ENCODE measurements at regions not wholly inside any gene's neighbourhood (a gene's known extent, or its start where the extent isn't known, plus 50 kb on each side); places are given as distances from the start of the nearest gene placed in this dataset.

DNA sequence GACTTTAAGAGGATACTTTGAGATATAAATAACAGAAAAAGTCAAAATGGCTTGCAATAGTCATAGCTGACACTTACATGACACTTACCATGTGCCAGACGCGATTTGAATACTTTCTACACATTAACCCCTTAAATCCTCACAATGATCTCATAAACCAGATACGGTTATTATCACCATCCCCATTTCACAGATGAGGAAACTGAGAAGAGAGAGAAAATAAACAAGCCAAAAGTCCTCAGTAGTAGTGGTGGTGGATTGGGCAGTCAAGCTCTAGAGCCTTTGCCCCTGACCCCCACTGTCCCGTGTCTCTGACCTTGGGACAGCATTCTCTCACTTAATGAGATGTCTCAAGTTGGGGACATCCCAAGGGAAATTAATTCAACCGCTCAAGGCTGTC is 105.2 kb upstream of the TAF1B start:
- intact Hi-C loops (cut with micrococcal nuclease): loop anchor here (2.0 to 5.0 kb wide), 3 partner anchors 81 to 596 kb away; partner anchors contain the start of gene YWHAQ

DNA sequence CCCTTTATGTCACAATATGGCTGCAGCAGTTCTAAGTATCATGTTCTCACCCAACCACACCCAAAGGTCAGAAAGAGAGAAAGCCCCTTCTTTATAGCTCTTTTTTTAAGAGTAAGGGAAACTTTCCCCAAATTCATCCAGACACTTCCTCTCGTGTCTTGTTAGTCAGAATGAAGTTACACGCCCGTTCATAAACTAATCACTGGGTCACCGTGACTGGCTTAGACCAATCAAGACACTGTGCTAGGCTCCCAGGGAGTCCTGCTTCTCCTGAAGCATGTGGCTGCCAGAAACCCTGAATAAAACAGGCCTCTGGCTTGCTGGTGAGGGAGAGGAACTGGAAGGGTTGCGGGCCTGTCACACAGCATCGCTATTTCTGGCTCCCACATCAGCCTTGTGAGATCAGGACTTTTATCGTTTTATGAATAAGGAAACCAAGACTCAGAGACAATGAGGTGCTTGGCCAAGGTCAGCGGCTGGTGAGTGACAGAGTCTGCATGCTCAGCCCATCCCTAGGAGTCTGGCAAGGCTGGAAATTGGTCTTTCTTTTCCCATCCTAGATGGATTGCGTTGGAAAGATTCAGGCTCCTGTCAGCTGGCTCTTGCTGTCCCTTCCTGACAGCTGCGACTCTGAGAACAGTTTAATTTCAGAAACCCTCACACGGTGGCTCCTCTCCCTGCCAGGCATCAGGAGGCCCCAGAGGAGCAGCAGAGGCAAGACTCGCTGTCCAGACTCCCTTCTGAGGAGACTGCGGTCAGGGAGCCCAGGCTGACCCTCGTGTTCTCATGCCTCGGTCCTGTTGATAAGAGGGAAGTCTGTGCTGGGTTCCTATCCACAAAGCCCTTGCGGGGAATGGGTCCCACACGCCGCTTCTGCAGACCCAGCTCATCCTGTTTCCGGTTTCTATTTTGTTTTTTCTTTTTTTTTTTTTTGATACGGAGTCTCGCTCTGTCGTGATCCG is 104.5 kb upstream of the TAF1B start:
- intact Hi-C loops (cut with micrococcal nuclease): loop anchor here (1.0 to 5.0 kb wide), 4 partner anchors 13 to 597 kb away; partner anchors contain the start of gene YWHAQ

DNA sequence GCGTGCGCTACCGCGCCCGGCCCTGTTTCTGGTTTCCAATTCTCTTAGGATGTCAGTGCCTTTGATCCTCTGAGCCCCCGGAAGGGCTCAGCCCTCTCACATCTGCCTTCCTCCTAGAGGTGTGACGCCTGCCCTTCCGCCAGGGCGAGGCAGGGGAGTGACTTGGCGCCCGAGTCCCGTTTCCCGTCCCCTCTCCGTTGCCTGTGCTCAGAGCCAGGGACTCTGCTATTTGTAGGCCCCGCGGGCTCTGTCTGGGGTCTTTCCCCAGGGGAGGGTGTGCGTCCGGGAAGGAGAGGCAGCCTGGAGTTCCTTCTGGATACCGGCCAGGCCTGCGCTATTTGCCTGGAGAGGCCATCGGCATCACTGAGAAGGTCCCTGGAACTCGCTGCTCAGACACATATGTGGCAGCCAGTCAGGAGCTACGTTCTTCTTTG is 103.7 kb upstream of the TAF1B start:
- intact Hi-C loops (cut with micrococcal nuclease): loop anchor here (1.0 to 5.0 kb wide), 4 partner anchors 13 to 597 kb away; partner anchors contain the start of gene YWHAQ

DNA sequence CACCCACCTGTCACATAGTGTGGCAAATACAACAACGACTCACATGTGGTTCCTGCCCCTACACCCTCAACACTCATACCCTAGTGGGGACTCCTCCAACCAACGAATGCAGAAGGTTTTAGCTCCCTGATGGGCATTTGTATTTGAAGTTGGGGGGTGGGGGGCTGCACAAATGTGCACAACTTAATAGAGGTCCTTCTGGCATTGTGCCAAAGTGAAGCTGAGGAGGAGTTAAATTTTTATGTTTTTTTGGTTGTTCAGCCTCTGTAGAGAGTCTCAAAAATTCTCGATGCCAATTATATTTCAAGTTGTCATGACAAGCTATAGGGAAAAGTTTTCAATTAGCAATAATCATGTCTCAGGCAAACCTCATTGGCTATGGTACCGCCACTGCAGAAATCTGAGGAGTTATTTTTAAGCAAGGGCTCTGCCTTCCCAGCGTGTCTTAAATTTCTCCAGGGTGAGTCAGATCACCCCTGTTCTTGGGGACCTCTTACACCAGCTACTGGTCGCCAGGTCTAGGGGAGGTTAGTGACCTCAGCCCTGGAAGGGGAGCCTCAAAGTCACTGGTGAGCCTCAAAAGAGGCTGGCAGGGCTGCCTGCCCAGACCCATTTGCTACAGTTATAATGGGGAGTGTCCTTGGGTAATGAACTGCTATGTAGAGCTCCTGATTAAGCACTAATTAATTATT is 102.7 kb upstream of the TAF1B start:
- intact Hi-C loops (cut with micrococcal nuclease): loop anchor here (1.0 kb wide), 1 partner anchor 9 kb away; no protein-coding TSS in a partner anchor

DNA sequence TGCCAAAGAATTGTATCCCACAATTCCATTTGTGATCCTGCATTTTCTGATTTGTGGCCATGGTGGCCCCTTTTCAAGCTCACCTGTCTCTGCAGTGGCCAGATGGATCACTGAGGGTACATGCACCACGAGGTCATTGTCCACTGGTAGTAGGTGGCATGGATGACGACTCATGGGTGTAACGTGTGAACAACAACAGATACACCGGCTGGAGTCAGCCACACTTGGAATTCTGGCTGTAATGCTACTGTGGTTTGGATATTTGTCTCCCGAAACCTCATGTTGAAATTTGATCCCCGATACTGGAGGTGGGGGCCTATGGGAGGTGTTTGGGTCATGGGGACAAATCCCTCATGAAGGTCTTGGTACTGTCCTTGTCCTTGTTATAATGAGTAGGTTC is 102.2 kb upstream of the TAF1B start:
- intact Hi-C loops (cut with micrococcal nuclease): no loop called here

DNA sequence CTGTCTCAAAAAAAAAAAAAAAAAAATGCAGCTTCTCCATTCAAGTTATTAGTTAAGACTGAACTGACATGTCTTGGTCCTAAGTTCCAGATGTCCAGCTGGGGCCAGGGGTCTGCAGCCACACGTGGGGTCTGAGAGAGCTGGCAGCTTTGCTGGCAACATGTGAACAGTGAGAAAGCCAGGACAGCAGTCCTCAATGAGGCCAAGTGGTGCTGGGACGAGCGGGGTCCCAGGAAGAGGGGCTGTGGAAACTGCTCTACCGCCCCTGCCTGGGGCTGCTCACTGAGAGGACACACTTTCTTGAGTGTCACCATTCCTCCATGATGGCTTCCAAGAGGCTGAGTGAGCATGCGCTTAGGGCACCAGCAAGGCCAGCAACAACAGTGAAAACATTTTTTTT is 100.7 kb upstream of the TAF1B start:
- intact Hi-C loops (cut with micrococcal nuclease): no loop called here

DNA sequence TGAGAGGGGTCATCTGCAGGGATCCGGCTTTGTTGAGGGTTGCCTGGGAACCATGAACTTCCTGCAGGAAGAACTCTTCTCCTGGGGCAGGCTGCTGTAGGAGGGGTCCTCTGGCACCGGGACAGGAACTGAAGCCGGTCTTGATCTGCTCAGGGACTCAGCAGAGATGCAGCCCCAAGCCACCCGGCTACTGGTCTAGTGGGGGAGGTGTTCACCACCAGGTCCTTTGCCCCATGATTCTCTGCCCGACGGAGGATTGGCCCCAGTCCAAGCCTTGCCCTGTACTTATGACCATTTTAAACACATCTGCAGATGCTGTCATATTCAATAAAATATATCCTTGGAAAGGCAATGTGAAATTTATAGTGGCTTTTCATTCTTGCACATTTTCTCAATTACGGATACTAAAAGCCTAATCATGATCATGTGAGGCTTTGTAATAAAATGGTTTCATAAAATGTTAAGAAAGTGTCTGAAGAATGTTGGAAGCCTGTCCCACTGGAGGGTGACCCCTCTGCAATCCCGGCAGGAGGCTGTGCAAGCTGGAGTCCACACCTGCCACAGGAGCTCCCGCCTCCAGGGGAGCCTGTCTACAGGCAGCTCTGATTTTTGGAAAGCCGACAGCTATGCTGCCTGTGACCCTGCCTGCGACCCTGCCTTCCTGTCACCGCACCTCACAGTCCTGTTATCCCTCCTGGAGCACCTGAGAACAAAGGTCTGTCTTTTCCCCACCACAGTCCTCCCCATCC is 98.8 kb upstream of the TAF1B start:
- intact Hi-C loops (cut with micrococcal nuclease): no loop called here

DNA sequence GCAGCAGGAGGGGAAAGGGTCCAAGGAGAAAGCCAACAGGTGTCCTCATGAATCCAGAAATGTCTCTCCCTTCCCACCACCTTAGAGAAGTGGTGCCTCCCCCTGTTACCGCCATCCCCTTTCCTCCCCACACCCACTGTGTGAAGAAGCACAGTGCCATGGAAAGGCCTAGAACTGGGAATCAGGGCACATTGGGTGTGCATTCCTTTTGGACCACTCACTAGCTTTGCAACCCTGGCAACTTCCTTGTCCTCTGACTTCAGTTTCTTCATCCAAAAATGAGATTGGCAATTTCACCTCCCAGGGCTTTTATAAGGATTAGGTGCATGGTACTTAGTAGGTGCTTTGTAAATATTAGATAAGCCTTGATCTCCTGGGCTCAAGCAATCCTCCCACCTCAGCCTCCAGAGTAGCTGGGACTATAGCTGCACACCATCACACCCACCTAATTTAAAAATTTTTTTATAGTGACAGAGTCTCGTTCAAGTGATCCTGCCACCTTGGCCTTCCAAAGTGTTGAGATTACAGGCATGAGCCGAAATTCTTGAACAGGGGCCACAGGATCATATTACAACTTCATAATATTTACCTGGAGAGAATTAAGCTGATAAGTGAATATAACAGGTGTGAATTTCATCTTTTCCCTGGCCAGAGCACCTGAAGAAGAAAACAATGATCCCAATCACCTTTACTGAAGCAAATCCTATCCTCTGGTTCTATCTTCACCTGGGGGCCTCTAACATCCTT is 97.9 kb upstream of the TAF1B start:
- intact Hi-C loops (cut with micrococcal nuclease): no loop called here

DNA sequence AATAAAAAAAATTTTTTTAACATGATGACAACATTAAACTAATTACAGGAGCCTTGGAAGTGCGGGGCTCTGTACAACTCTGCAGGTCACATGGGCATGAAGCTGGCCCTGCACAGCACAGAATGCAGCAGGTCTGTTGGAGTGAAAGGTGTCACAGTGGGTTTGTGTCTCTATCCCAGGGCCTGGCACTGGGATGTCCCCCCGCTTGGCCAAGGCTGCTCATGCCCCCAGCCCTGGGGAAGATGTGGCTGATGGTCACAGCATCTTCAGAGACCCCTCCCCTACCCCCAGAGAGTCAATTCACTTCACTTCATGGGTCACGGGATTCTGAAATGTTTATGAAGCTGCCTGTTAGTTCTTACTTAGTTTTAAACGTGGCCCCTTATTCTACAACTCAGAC is 95.9 kb upstream of the TAF1B start:
- intact Hi-C loops (cut with micrococcal nuclease): no loop called here

DNA sequence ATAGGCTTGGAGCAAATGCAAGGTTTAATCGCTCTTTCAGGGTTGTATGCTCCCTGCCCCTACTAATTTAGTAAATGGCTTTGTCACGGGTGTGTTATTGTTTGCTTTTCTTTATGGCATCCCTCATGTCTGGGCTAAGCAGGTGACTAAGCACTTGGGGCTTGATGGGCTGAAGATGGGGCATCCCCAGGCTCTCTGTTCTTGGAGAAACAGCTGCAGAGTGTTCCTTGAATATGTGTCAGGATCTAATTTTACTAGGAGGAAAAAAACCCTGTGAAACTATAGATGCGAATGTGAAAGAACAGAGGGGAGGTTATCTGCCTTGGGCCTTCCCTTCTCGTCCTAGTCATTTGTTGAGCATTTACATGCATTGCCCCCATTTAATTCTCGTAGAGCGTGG is 94.7 kb upstream of the TAF1B start:
- intact Hi-C loops (cut with micrococcal nuclease): no loop called here

DNA sequence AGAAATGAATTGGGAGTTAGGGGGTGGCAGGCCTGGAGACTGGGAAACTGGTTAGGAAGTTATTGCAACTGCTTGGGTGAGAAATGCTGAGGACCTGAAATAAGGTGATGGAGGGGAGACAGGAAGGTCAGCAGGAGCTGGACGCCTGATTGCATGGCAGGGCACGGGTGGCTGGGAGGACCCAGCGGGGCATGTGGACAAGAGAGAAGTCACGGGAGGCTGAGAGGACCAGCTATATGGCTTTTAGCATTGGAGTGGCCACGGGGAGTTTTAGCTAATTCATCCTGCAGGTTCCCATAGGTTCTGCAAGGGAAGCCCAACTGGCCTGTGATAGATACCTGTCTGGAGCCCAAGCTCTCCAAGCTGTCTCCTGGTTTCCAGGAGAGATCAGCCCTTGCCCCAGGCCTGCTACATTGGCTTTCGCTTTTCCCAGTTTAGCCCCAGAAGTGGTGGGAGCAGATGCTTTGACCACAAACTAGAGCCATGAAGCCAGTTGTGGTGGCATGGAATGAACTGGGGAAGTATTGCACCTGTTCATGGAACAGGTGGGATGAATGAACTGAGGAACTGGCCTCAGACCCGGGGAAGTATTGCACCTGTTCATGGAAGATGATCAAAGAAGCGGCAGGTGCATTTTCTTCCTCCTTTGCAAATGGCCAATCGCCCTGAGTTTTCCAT is 93.6 kb upstream of the TAF1B start:
- intact Hi-C loops (cut with micrococcal nuclease): loop anchor here (1.0 to 5.0 kb wide), 2 partner anchors 9 to 192 kb away; partner anchors contain the start of gene ADAM17

DNA sequence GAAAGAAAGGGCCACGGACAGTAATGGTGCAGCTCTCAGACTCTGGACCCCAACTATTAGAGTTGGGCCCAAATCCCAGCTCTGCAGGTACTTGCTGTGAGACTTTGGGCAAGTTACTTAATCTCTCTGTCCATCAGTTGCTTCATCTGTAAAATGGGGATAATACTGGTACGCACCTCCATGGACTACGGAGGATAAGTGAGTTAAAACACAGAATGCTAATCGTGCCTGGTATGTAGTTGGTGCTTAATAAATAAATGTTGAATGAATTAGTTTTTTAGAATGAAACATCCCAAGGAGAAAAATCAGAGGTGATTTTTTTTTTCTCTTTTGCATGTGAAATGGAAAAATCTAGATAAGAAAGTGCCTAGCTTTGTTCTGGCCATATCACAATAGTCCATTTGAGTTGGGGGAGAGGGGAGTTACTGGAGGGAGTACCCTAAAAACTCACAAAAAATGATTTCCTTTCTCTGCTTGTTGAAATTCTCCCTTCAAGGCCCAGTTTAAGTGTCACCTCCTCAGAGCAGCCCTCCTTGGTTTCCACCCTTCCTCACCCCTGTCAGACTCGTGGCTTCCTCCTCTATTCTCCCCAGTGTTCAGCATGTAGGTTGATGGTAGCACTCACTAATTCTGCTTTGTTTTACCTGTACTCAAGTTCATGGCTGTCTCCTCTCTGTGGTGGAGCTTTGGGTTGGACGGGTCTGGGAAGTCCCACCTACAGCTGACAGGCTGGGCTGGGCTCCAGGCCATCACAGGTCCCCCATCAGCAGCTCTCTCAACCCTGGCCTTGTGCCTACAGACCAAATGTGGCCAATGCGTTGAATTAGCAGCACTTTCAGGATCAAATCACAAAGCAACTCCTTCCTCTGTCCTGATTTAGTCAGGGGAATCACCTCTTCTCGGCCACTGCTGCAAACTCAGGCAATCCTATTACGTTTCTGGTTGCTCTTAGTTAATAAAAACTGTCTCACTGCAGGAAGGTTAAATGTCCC is 92.8 kb upstream of the TAF1B start:
- intact Hi-C loops (cut with micrococcal nuclease): loop anchor here (5.0 kb wide), 1 partner anchor 193 kb away; the partner anchor contains the start of gene ADAM17

DNA sequence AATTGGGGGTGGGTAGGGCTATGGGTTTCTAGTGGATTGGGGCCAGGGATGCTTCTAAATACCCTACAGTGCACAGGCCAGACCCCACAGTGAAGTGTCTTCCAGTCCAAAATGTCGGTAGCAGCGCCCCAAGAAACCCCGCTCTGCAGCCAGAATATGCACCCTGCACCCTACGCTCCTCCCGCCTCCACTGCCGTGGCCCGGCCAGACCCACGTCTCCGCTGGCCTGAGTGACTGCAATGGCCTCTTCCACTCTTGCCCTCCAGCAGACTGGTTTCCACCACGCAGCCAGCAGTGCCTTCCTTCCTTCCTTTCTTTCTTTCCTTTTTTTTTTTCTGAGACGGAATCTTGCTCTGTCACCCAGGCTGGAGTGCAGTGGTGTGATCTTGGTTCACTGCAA is 91.4 kb upstream of the TAF1B start:
- intact Hi-C loops (cut with micrococcal nuclease): loop anchor here (1.0 to 5.0 kb wide), 8 partner anchors 13 to 328 kb away; partner anchors contain the start of genes ADAM17 and YWHAQ

DNA sequence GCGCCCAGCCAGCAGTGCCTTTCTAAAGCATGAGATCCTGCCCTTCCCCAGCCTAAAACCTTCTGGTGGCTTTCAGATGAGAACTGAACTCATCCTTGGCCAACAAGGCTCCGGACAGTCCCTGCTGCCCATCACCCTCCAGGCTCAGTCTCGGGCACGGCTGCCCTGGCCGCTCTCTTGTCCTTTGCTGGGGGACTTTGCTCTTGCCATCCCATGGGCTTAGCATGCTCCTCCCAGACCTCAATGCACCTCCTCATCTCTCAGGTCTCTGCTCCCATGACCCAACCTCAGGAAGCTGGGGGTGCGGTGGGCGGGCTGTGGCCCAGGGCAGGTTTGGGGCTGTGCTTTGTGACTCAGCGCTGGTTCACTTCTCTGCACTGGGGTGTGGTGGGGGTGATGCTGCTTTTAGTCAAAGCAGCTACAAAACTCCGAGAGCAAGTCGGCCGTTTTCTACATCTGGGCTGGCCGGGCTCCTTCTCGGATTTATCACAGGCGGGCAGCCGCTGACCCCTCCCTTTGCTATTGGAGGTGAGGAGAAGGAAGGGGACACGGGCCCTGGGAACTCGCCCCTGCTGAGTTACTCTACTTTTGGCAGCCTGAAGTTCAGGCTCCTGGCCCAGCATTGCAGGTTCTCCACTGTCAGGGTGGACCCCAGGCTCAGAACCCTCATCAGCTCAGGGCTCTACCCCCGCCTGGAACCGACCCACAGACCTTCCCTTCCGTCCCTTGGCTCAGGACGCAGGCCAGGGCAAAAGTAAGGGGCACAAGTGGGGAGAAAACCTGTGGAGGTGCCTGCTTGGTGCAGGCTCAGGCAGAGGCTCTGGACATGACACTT is 90.6 kb upstream of the TAF1B start:
- intact Hi-C loops (cut with micrococcal nuclease): loop anchor here (1.0 to 5.0 kb wide), 9 partner anchors 13 to 328 kb away; partner anchors contain the start of genes ADAM17 and YWHAQ

DNA sequence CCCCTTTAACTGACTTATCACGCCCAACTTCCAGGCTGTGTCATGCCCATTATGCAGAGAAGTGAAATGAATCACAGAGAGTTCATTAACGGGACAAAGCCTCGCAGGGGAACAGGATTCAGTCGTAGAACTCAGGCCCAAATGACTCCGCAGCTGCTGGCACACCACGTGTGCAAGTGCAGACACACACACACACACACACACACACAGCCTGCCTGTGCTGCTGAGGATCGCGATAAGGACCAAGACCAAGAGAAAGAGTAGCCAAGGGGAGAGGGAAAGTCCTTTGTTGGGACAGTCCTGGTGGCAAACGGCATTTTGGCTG is 90.0 kb upstream of the TAF1B start:
- intact Hi-C loops (cut with micrococcal nuclease): loop anchor here (1.0 to 5.0 kb wide), 3 partner anchors 50 to 196 kb away; partner anchors contain the start of genes ADAM17 and YWHAQ

DNA sequence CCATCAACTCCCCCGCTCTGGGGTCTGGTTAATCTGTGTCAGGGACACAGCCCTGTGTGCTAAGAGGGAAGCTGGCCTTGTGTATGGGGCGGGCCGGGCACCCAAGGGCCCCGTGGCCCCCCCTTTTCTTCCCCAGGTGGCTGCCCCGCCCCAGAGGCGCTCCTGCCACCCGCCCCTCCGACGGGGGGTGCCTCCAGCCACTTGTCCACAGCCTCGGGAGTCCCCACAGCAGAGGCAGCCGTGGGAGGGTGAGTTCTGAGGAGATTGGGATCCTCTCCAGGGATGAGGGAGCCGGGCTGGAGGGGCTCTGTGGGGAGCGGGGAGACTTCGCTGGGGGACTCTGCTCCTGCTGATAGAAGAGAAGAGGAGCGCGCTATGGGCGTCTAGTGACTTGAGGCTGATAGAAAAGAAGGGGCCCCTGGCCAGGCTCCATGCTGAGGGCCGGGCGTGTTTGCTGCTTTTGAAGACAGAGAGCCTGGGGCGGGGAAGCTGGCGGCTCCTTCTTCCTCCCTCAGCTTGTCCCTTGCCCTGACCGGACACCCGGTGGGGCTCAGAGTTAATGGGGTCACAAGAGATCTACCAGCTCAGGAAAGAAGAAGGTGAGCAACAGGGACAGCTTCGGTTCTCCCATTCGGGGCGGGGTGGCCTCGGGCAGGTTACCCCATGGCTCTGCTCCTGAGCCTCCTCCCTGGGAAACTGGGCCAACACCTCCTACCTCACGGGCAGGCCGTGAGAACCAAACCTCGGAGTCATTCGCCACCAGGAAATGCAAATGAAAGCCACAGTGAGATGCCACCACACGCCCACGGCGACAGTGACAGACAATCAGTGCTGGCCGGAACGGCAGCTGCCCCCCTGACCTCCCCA is 89.4 kb upstream of the TAF1B start:
- intact Hi-C loops (cut with micrococcal nuclease): loop anchor here (1.0 to 5.0 kb wide), 3 partner anchors 51 to 197 kb away; partner anchors contain the start of genes ADAM17 and YWHAQ

DNA sequence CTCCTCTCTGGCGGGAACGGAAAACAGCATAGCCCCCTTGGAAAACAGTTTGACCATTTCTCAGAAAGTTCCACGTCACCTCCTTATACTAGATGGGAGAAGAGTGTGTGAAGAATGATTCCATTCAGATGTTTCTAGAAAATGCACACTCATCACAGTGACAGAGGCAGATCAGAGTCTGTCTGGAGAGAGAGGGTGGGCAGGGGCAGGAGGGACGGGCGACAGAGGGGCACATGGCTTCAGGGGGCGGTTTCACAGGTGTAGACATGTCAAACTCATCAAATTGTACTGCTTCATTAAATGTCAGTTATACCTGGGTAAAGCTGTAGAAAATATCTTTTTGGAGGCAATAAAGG is 88.8 kb upstream of the TAF1B start:
- intact Hi-C loops (cut with micrococcal nuclease): loop anchor here (5.0 kb wide), 1 partner anchor 197 kb away; the partner anchor contains the start of gene ADAM17
